Sigmoid colon (tissue), 6 donors: ENCODE measurements at regions not wholly inside any gene's neighbourhood (a gene's known extent, or its start where the extent isn't known, plus 50 kb on each side); places are given as distances from the start of the nearest gene placed in this dataset.

Experiments
- DNase-seq: peaks from one replicate; pipeline ENCODE4 v3.0.0-alpha.2; 2019
- H3K27ac ChIP-seq, 4 donors: fragments of 200-600 bp; sonication (generic); one replicate each; pipeline ENCODE4 v1.5.1; 2016 to 2019; ENCODE audit warnings: mild to moderate bottlenecking in 1 of 4
- H3K27me3 ChIP-seq, 3 donors: fragments of 200-600 bp; sonication (generic); one replicate each; pipeline ENCODE4 v1.5.1; 2019; ENCODE audit warnings: mild to moderate bottlenecking in 1 of 3
- H3K36me3 ChIP-seq, 4 donors: fragments of 200-600 bp; sonication (generic); one replicate each; pipeline ENCODE4 v1.5.1; 2016 to 2019
- H3K4me1 ChIP-seq, 4 donors: fragments of 200-600 bp; sonication (generic); one replicate each; pipeline ENCODE4 v1.5.1; 2017 to 2019
- H3K4me3 ChIP-seq, 4 donors: fragments of 200-600 bp; sonication (generic); one replicate each; pipeline ENCODE4 v1.5.1; 2017 to 2019; ENCODE audit warnings: mild to moderate bottlenecking in 2 of 4, moderate library complexity in 1 of 4
- H3K9me3 ChIP-seq, 4 donors: fragments of 200-600 bp in 3 of 4; sonication (generic) in 3 of 4; one replicate each; pipeline versions ENCODE4 v1.5.1 to v1.6.1; 2013 to 2019
- CTCF ChIP-seq, 4 experiments: fragments of 450-650 bp in 3 of 4; fragments of 200-600 bp in 1 of 4; IDR thresholded peaks; one replicate each; pipeline ENCODE4 v1.5.1; 2016 to 2019; ENCODE audit warnings: antibody characterized with exemption in 4 of 4, mild to moderate bottlenecking in 3 of 4, moderate library complexity in 2 of 4
- EP300 ChIP-seq, 4 donors: sonication (generic); formaldehyde crosslinking; IDR thresholded peaks; one replicate each; pipeline ENCODE4 v1.6.1; 2017; ENCODE audit warnings: antibody characterized with exemption in 4 of 4
- POLR2A ChIP-seq, 2 donors: fragments of 450-650 bp; IDR thresholded peaks; one replicate each; pipeline ENCODE4 v1.6.1; 2016; ENCODE audit warnings: antibody characterized with exemption in 2 of 2, mild to moderate bottlenecking in 2 of 2, moderate library complexity in 2 of 2
- POLR2AphosphoS5 ChIP-seq, 4 donors: sonication (generic); formaldehyde crosslinking; IDR thresholded peaks; one replicate each; pipeline ENCODE4 v1.6.1; 2017; ENCODE audit warnings: antibody characterized with exemption in 4 of 4
- WGBS, 2 donors: extraction: QIAGEN DNeasy Blood & Tissue Kit; methylation state at CpG; one replicate each; pipeline ENCODE4 v1.1.7; 2013; 5-methylcytosine and 5-hydroxymethylcytosine counted together
- intact Hi-C: fragments of 100-400 bp; cut with DNase I; formaldehyde crosslinking; loops from one replicate; pipeline ENCODE4 v1.15.1; 2023
- donor health status: healthy with polysubstance abuse.
- donor health status: healthy.

DNA sequence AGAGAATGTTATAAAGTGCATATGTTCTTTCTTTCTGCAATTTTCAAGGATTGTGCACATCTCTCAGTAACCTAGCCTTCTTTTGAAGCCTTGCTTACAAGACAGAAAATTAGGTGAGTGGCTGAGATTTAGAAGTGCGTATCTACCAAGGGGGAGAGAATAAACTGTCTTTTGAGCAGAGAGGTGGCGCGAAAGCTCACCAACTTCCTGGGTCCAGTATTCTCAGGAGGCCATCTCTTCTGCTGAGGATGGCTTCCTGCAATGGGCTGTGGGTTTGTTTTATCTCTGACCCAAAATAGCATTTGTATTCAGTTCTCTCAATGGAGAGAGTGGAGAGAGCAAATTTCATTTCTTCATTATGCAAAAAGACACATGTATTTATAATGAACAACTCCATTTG lies 75.4 kb upstream of the RPS23 start:
- WGBS, 2 donors: 81 to 97% methylated on average over 3 of the region's 3 CpGs
- intact Hi-C loops: loop anchor here (2.0 to 5.0 kb wide), 2 partner anchors 1119 to 1209 kb away; partner anchors contain the start of gene VCAN
- TF ChIP-seq POLR2A (IDR thresholded peaks at IDR 0.05): no peak
- no peaks in the 10 kb centered on the region for H3K27me3 ChIP-seq
- no peak for DNase-seq
- H3K36me3 ChIP-seq: no peaks in the 10 kb centered on the region
- H3K9me3 ChIP-seq: no peaks in the 10 kb centered on the region
- H3K4me1 ChIP-seq: peaks cover 0 to 13% (median 4%) of the 10 kb centered on the region in 4 donors
- no peak overlapping the region for H3K27ac ChIP-seq
- no peak overlapping the region for H3K4me3 ChIP-seq

DNA sequence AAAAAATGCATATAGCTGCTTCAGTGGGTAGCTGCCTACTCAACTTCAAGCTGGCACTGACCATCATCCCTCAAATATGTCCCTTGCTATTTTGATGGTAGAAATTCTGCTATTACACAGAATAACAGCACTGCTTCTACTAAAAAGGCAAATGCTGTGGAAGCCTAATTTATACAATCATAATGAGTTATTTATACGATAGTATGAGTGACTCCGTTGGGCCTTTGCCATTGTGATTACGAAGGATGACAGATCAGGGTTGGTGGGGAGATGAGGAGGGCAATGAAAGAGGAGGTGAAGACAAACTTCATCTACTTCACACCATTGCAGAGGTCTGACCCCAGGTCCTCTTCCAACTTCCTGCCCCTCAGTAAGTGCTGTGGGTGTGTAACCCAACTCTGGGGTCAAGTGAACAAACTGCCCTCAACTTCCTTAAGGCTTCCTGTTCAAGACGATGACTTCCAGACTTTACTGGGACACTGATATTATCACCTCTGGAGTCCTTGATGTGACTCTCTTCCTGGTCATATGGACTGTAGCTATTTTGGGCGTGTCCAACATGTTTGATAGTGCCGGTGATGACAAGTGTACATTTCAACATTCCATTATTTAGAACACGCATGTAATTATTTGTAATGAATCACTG lies 74.1 kb upstream of the RPS23 start:
- WGBS, 2 donors: 68 to 73% methylated on average over 7 of the region's 7 CpGs
- H3K36me3 ChIP-seq: no peaks in the 10 kb centered on the region
- no peak for DNase-seq
- TF ChIP-seq EP300 (IDR thresholded peaks at IDR 0.05) (no peak), POLR2A (IDR thresholded peaks at IDR 0.05) (no peak), POLR2AphosphoS5 (IDR thresholded peaks at IDR 0.05) (no peak), CTCF (IDR thresholded peaks at IDR 0.05) (no peak)
- intact Hi-C loops: loop anchor here (2.0 to 5.0 kb wide), 2 partner anchors 1120 to 1211 kb away; partner anchors contain the start of gene VCAN
- no peaks in the 10 kb centered on the region for H3K9me3 ChIP-seq
- H3K27ac ChIP-seq: no peak overlapping the region
- peaks cover 0 to 16% (median 4%) of the 10 kb centered on the region in 4 donors for H3K4me1 ChIP-seq
- no peak overlapping the region for H3K4me3 ChIP-seq
- H3K27me3 ChIP-seq: no peaks in the 10 kb centered on the region

- no peak for DNase-seq
- peaks cover 0 to 11% (median 5%) of the 10 kb centered on the region in 4 donors for H3K4me1 ChIP-seq
These were observed 73.6 kb upstream of the RPS23 start for GRCh38 chr5:82351754-82352145.

GRCh38 chr5:82351297-82351696 lies 73.1 kb upstream of the RPS23 start:
- DNase-seq: no peak
- no peak for TF ChIP-seq CTCF (IDR thresholded peaks at IDR 0.05)
- TF ChIP-seq POLR2A (IDR thresholded peaks at IDR 0.05): no peak
- no peak for TF ChIP-seq EP300 (IDR thresholded peaks at IDR 0.05)
- H3K27me3 ChIP-seq: no peaks in the 10 kb centered on the region
- H3K4me3 ChIP-seq: no peak overlapping the region
- H3K27ac ChIP-seq: no peak overlapping the region
- intact Hi-C loops: loop anchor here (5.0 kb wide), 1 partner anchor 1121 kb away; the partner anchor contains the start of gene VCAN
- no peaks in the 10 kb centered on the region for H3K36me3 ChIP-seq
- peaks cover 0 to 11% (median 6%) of the 10 kb centered on the region in 4 donors for H3K4me1 ChIP-seq
- H3K9me3 ChIP-seq: no peaks in the 10 kb centered on the region
- 82 to 85% methylated on average over 1 of the region's 1 CpG for WGBS, 2 donors

More at GRCh38 chr5:82351754-82352145, 73.6 kb upstream of the RPS23 start:
- Histone ChIP-seq H3K27ac (no peak overlapping the region), H3K27me3 (no peaks in the 10 kb centered on the region), H3K4me3 (no peak overlapping the region), H3K36me3 (no peaks in the 10 kb centered on the region), H3K9me3 (no peaks in the 10 kb centered on the region)
- WGBS, 2 donors: 6 to 9% methylated on average over 2 of the region's 2 CpGs
- intact Hi-C loops: loop anchor here (2.0 to 5.0 kb wide), 2 partner anchors 1121 to 1211 kb away; partner anchors contain the start of gene VCAN
- TF ChIP-seq CTCF (IDR thresholded peaks at IDR 0.05) (peak; percentile 35 to 77 (median 75)), POLR2A (IDR thresholded peaks at IDR 0.05) (no peak), POLR2AphosphoS5 (IDR thresholded peaks at IDR 0.05) (no peak)

DNA sequence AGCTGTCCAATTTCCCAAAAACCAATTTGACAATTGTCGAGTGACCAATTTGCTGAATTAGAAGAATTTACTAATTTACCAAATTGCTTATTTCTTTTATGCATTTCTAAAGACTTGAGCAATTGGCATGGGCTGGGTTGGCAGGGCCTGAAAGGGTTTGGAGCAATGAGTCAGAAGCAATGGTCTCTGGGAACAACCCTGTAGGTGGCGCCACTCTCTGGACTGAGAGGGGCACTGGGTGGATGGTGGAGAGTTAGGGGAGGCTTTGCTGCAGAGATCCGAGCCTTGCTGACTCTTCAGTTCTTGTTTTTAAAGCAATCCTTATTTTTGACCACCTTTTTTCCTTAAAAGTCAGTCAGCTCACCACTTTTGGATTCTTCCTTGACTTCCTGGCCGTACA lies 71.5 kb upstream of the RPS23 start:
- intact Hi-C loops: loop anchor here (5.0 kb wide), 1 partner anchor 1123 kb away; the partner anchor contains the start of gene VCAN
- no peak for DNase-seq
- WGBS, 2 donors: 88 to 90% methylated on average over 4 of the region's 4 CpGs

More for the DNA sequence above, 71.5 kb upstream of the RPS23 start:
- no peak overlapping the region for H3K27ac ChIP-seq
- TF ChIP-seq CTCF (IDR thresholded peaks at IDR 0.05) (no peak), POLR2A (IDR thresholded peaks at IDR 0.05) (no peak), POLR2AphosphoS5 (IDR thresholded peaks at IDR 0.05) (no peak), EP300 (IDR thresholded peaks at IDR 0.05) (no peak)
- no peaks in the 10 kb centered on the region for H3K9me3 ChIP-seq
- no peak overlapping the region for H3K4me3 ChIP-seq
- peaks cover 0 to 11% (median 6%) of the 10 kb centered on the region in 4 donors for H3K4me1 ChIP-seq
- H3K27me3 ChIP-seq: no peaks in the 10 kb centered on the region
- no peaks in the 10 kb centered on the region for H3K36me3 ChIP-seq
